ENCODE measurements at regions not wholly inside any gene's neighbourhood (a gene's known extent, or its start where the extent isn't known, plus 50 kb on each side); places are given as distances from the start of the nearest gene placed in this dataset.

GRCh38 chr6:67825201-67825895 is 809.7 kb upstream of the ADGRB3 start:
- no peaks in the 10 kb centered on the region for H3K79me2 ChIP-seq (ENCODE audit: control insufficient read depth, insufficient read depth, low read length)
- WGBS (ENCODE audit: insufficient coverage, low coverage, missing lambda C conversion rate): 71% methylated on average over 35 of the region's 36 CpGs
- ATAC-seq (no peak), FAIRE-seq (no peak), DNase-seq (ENCODE audit: extremely low read depth in 1 of 4, low spot score in 3 of 4) (no peak)
- peaks cover 4% of the 10 kb centered on the region; the same call in 1 of the 2 replicates for H3K9me3 ChIP-seq (replicated peaks; ENCODE audit: control insufficient read depth, insufficient read depth, low read depth, low read length)
- no peaks in the 10 kb centered on the region for H3K4me1 ChIP-seq (replicated peaks in 1 of 2; ENCODE audit: control insufficient read depth in 2 of 2, insufficient read depth in 2 of 2, low read length in 2 of 2)
- H3K9me1 ChIP-seq (ENCODE audit: control insufficient read depth, insufficient read depth, low read length): no peaks in the 10 kb centered on the region
- H4K20me1 ChIP-seq (replicated peaks; ENCODE audit: control insufficient read depth, insufficient read depth, low read length): no peaks in the 10 kb centered on the region
- BruUV-seq (replicated peaks): no TSS peak
- no peak overlapping the region for H2AFZ ChIP-seq (ENCODE audit: low read depth, low read length)
- no peak overlapping the region for H3K4me2 ChIP-seq (ENCODE audit: insufficient read depth, low read length)
- ChIA-PET CTCF (ENCODE audit: low intra/inter-chr PET ratio) (no interaction called here), POLR2A (interaction anchor here (0.5 to 0.8 kb wide), 3 partner anchors 43 to 173 kb away, joined by 3 read pairs; no protein-coding TSS in a partner anchor)
- H3K9ac ChIP-seq (ENCODE audit: insufficient read depth in 1 of 2, low read depth in 2 of 2, low read length in 2 of 2): no peak overlapping the region
- no peak overlapping the region for H3K27ac ChIP-seq (ENCODE audit: extremely low read depth, low read depth, low read length)
- H3K36me3 ChIP-seq (ENCODE audit: control insufficient read depth, insufficient read depth, low read length): no peaks in the 10 kb centered on the region
- no peak overlapping the region for H3K4me3 ChIP-seq
- intact Hi-C loops (cut with micrococcal nuclease): no loop called here
- in situ Hi-C loops (cut with MboI): no loop called here
- no peaks in the 10 kb centered on the region for H3K27me3 ChIP-seq (ENCODE audit: control insufficient read depth in 2 of 2, insufficient read depth in 2 of 2, low read length in 2 of 2)
- TF ChIP-seq SLC30A9 (CRISPR knock-in tag; IDR thresholded peaks at IDR 0.05) (no peak), ETS2 (tag; IDR thresholded peaks at IDR 0.05; ENCODE audit: borderline replicate concordance, poor library complexity, severe bottlenecking) (no peak), ZNF407 (IDR thresholded peaks at IDR 0.05; ENCODE audit: low read depth) (no peak), ESRRB (CRISPR knock-in tag; IDR thresholded peaks at IDR 0.05; ENCODE audit: borderline replicate concordance) (no peak), RCOR1 (IDR thresholded peaks at IDR 0.05; ENCODE audit: borderline replicate concordance in 1 of 2, low read depth in 2 of 2, low read length in 2 of 2) (no peak), RREB1 (CRISPR knock-in tag; IDR thresholded peaks at IDR 0.05) (no peak)

Measured in K562 (cell line).